ENCODE measurements at regions not wholly inside any gene's neighbourhood (a gene's known extent, or its start where the extent isn't known, plus 50 kb on each side); places are given as distances from the start of the nearest gene placed in this dataset.

- no peak overlapping the region for H3K4me3 ChIP-seq (ENCODE audit: low read depth, low read length)
Measured at GRCh38 chr7:25926451-25926850, 225.5 kb upstream of the NFE2L3 start.

GRCh38 chr7:25926891-25927625 is 224.9 kb upstream of the NFE2L3 start:
- no peak overlapping the region for H3K4me3 ChIP-seq (ENCODE audit: low read depth, low read length)

GRCh38 chr7:25927626-25927978 is 224.4 kb upstream of the NFE2L3 start:
- H3K4me3 ChIP-seq (ENCODE audit: low read depth, low read length): no peak overlapping the region

- H3K4me3 ChIP-seq (ENCODE audit: low read depth, low read length): no peak overlapping the region
Measured at GRCh38 chr7:25928549-25929330, 223.3 kb upstream of the NFE2L3 start.

GRCh38 chr7:25929448-25929847 is 222.6 kb upstream of the NFE2L3 start:
- H3K4me3 ChIP-seq (ENCODE audit: low read depth, low read length): no peak overlapping the region

- no peak overlapping the region for H3K4me3 ChIP-seq (ENCODE audit: low read depth, low read length)
Measured at GRCh38 chr7:25930492-25931048, 221.4 kb upstream of the NFE2L3 start.

- no peak overlapping the region for H3K4me3 ChIP-seq (ENCODE audit: low read depth, low read length)
Measured at GRCh38 chr7:25931156-25931555, 220.8 kb upstream of the NFE2L3 start.

- H3K4me3 ChIP-seq (ENCODE audit: low read depth, low read length): no peak overlapping the region
Measured at GRCh38 chr7:25933921-25934320, 218.1 kb upstream of the NFE2L3 start.

GRCh38 chr7:25940086-25940906 is 211.7 kb upstream of the NFE2L3 start:
- no peak overlapping the region for H3K4me3 ChIP-seq (ENCODE audit: low read depth, low read length)

- no peak overlapping the region for H3K4me3 ChIP-seq (ENCODE audit: low read depth, low read length)
Measured at GRCh38 chr7:25944777-25945515, 207.1 kb upstream of the NFE2L3 start.

- H3K4me3 ChIP-seq (ENCODE audit: low read depth, low read length): no peak overlapping the region
Measured at GRCh38 chr7:25945608-25946007, 206.4 kb upstream of the NFE2L3 start.

- H3K4me3 ChIP-seq (ENCODE audit: low read depth, low read length): no peak overlapping the region
Measured at GRCh38 chr7:25946181-25946580, 205.8 kb upstream of the NFE2L3 start.

GRCh38 chr7:25947669-25948516 is 204.1 kb upstream of the NFE2L3 start:
- no peak overlapping the region for H3K4me3 ChIP-seq (ENCODE audit: low read depth, low read length)

GRCh38 chr7:25949736-25950487 is 202.1 kb upstream of the NFE2L3 start:
- H3K4me3 ChIP-seq (ENCODE audit: low read depth, low read length): peak overlapping the region; percentile 78

- H3K4me3 ChIP-seq (ENCODE audit: low read depth, low read length): peak overlapping the region; percentile 78
Measured at GRCh38 chr7:25950488-25951413, 201.2 kb upstream of the NFE2L3 start.

- peak overlapping the region; percentile 38 for H3K4me3 ChIP-seq (ENCODE audit: low read depth, low read length)
Measured at GRCh38 chr7:25951414-25952260, 200.4 kb upstream of the NFE2L3 start.

All from iPS-11a (cell line).